ENCODE measurements at regions not wholly inside any gene's neighbourhood (a gene's known extent, or its start where the extent isn't known, plus 50 kb on each side); places are given as distances from the start of the nearest gene placed in this dataset.

DNA sequence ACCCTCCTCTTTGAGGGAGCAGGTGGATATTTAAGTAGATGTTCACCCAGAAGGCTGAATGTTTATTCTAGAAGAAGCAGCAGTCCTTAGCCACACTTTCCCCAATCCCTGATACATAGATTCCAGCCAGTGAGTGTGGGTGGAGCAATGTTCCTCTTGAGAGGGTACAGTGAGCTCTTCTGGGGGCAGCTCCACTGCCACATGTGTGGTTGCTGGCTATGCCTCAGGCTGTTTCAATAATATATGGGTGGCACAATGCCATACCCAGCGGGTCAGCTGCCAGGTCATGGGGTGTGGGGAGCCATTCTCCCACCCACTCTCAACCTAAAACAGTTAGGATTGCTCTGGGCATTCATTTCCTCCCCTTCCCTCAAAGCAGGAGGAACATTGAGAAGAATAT, 61.6 kb upstream of the DAB2 start:
- H3K9me3 ChIP-seq, result peaks cover 11 to 14% of the 10 kb centered on the region in 2 donors
- no peaks in the 10 kb centered on the region for H3K36me3 ChIP-seq
- WGBS, 2 donors (ENCODE audit: low coverage in 1 of 2), result 87% methylated on average over 1 of the region's 1 CpG; no CpG with 5 or more reads in 1 of the 2 donors
- in situ Hi-C loops (cut with MboI; ENCODE audit: low pct_ligation_motif_present in 1 of 4, low pct_unique_long_range_greater_than_20kb in 1 of 4, low sequenced_read_pairs in 3 of 4) (no loop called here), intact Hi-C loops (cut with DNase I; ENCODE audit: low total_unique reads) (no loop called here)
- H3K27ac ChIP-seq, result no peak overlapping the region
- TF ChIP-seq, protein P1, sequence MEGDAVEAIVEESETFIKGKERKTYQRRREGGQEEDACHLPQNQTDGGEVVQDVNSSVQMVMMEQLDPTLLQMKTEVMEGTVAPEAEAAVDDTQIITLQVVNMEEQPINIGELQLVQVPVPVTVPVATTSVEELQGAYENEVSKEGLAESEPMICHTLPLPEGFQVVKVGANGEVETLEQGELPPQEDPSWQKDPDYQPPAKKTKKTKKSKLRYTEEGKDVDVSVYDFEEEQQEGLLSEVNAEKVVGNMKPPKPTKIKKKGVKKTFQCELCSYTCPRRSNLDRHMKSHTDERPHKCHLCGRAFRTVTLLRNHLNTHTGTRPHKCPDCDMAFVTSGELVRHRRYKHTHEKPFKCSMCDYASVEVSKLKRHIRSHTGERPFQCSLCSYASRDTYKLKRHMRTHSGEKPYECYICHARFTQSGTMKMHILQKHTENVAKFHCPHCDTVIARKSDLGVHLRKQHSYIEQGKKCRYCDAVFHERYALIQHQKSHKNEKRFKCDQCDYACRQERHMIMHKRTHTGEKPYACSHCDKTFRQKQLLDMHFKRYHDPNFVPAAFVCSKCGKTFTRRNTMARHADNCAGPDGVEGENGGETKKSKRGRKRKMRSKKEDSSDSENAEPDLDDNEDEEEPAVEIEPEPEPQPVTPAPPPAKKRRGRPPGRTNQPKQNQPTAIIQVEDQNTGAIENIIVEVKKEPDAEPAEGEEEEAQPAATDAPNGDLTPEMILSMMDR (IDR thresholded peaks at IDR 0.05), result no peak
- TF ChIP-seq EP300 (IDR thresholded peaks at IDR 0.05; ENCODE audit: low read depth) (no peak), POLR2AphosphoS5 (IDR thresholded peaks at IDR 0.05) (no peak), POLR2A (IDR thresholded peaks at IDR 0.05) (no peak)
- peaks cover 0 to 12% (median 0%) of the 10 kb centered on the region in 4 donors for H3K4me1 ChIP-seq
- H3K4me3 ChIP-seq, result no peak overlapping the region
- DNase-seq, result no peak
- H3K27me3 ChIP-seq, result no peaks in the 10 kb centered on the region

DNA sequence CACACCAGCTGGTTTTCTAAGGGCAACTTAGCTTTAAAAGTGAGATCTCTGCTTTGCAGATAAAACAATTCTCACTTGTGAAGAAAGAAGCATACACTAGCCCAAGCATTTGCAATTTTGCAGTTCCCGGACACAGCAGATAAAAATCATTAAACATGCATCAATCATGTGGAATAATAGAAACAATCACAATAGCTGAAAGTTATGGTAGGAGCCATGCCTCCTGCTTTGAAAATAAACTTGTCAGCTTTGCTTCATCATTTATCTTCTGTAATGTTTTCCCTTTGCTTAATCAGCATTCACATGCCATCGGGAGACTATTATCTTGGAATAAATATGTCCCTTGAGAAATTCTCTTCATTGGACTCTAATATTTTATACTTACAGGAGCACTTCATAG, 60.3 kb upstream of the DAB2 start:
- peaks cover 0 to 3% of the 10 kb centered on the region in 2 donors for H3K9me3 ChIP-seq

DNA sequence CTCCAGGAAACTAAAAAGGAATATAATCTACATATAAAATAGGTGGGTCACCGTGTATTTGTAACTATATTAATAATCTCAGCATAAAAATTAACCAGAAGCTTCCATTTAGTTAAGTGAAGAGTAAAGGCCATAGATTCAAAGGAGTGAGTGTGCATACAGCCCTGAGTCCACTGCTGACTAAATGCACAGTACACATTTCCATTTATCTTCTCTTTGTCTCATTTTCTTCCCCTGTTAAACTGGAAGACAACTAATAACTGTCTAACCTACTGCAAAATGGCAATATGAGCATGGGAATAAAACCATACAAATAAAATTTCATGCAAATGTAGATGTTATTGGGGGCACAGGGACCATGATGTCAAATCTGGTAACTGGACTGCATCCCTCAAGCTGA, 59.9 kb upstream of the DAB2 start:
- no peaks in the 10 kb centered on the region for H3K9me3 ChIP-seq
- in situ Hi-C loops (cut with MboI; ENCODE audit: low pct_ligation_motif_present in 1 of 4, low pct_unique_long_range_greater_than_20kb in 1 of 4, low sequenced_read_pairs in 3 of 4) (no loop called here), intact Hi-C loops (cut with DNase I; ENCODE audit: low total_unique reads) (no loop called here)
- H3K4me1 ChIP-seq, result peaks cover 0 to 15% (median 0%) of the 10 kb centered on the region in 4 donors
- H3K27ac ChIP-seq, result no peak overlapping the region
- no peaks in the 10 kb centered on the region for H3K27me3 ChIP-seq
- DNase-seq, result no peak
- H3K36me3 ChIP-seq, result no peaks in the 10 kb centered on the region
- no peak overlapping the region for H3K4me3 ChIP-seq
- WGBS, 2 donors (ENCODE audit: low coverage in 1 of 2), result 13 to 36% methylated on average over 1 of the region's 1 CpG
- TF ChIP-seq EP300 (IDR thresholded peaks at IDR 0.05; ENCODE audit: low read depth) (no peak), POLR2AphosphoS5 (IDR thresholded peaks at IDR 0.05) (no peak), POLR2A (IDR thresholded peaks at IDR 0.05) (no peak)
- TF ChIP-seq, protein P1 (IDR thresholded peaks at IDR 0.05), result no peak

More for the DNA sequence above, 60.3 kb upstream of the DAB2 start:
- Histone ChIP-seq H3K27me3 (no peaks in the 10 kb centered on the region), H3K4me1 (peaks cover 0 to 12% (median 0%) of the 10 kb centered on the region in 4 donors), H3K36me3 (no peaks in the 10 kb centered on the region), H3K4me3 (no peak overlapping the region), H3K27ac (no peak overlapping the region)
- intact Hi-C loops (cut with DNase I; ENCODE audit: low total_unique reads), result no loop called here
- in situ Hi-C loops (cut with MboI; ENCODE audit: low pct_ligation_motif_present in 1 of 4, low pct_unique_long_range_greater_than_20kb in 1 of 4, low sequenced_read_pairs in 3 of 4), result no loop called here
- 70 to 86% methylated on average over 2 of the region's 2 CpGs for WGBS, 2 donors (ENCODE audit: low coverage in 1 of 2)
- DNase-seq, result no peak
- TF ChIP-seq EP300 (IDR thresholded peaks at IDR 0.05; ENCODE audit: low read depth), result no peak
- no peak for TF ChIP-seq POLR2AphosphoS5 (IDR thresholded peaks at IDR 0.05)
- no peak for TF ChIP-seq POLR2A (IDR thresholded peaks at IDR 0.05)
- TF ChIP-seq, protein P1 (IDR thresholded peaks at IDR 0.05), result no peak

DNA sequence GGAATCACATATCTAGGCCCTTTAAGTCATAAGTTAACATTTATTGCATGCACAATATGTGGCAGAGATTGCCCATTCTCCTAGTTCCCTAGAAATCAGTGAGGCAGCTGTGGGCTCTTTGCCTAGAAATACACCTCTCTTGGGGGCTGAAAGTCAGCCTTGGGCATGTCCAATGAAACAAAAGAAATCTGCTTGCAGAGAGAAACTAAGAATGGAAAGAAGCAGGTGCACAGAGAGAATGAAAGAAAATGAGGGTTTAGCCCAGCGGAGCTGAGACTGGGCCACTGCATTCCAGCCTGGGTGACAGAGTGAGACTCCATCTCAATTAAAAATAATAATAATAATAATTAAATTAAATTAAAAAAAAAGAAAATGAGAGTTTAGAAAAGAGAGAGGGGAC, 57.3 kb upstream of the DAB2 start:
- DNase-seq, result no peak
- 92 to 100% methylated on average over 1 of the region's 1 CpG for WGBS, 2 donors (ENCODE audit: low coverage in 1 of 2)
- in situ Hi-C loops (cut with MboI; ENCODE audit: low pct_ligation_motif_present in 1 of 4, low pct_unique_long_range_greater_than_20kb in 1 of 4, low sequenced_read_pairs in 3 of 4), result no loop called here
- no peak overlapping the region for H3K27ac ChIP-seq
- intact Hi-C loops (cut with DNase I; ENCODE audit: low total_unique reads), result no loop called here
- no peaks in the 10 kb centered on the region for H3K9me3 ChIP-seq
- peaks cover 0 to 17% (median 0%) of the 10 kb centered on the region in 4 donors for H3K4me1 ChIP-seq
- H3K36me3 ChIP-seq, result no peaks in the 10 kb centered on the region
- H3K4me3 ChIP-seq, result no peak overlapping the region
- H3K27me3 ChIP-seq, result no peaks in the 10 kb centered on the region
- TF ChIP-seq POLR2A (IDR thresholded peaks at IDR 0.05) (no peak), POLR2AphosphoS5 (IDR thresholded peaks at IDR 0.05) (no peak)

DNA sequence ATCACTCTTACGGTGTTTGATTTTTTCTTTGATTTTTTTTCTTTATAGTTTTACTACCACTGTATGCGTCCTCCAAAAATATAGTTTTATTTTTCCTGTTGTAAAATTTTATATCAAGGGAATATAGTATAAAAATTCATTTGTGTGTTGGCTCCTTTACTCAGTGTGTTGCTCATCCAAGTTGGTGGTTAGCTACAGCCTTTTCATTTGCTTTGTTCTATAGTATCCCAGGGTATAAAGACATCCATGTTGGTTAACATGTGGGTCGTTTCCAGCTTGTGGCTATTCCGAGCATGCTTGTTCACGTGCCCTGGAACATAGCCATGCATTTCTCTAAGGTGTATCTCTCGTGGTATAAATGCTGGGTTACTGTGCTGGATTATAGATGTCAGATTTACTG, 54.8 kb upstream of the DAB2 start:
- peaks cover 0 to 15% (median 0%) of the 10 kb centered on the region in 4 donors for H3K4me1 ChIP-seq
- 55 to 58% methylated on average over 6 of the region's 6 CpGs for WGBS, 2 donors (ENCODE audit: low coverage in 1 of 2)

More for the DNA sequence above, 54.8 kb upstream of the DAB2 start:
- Histone ChIP-seq H3K4me3 (no peak overlapping the region), H3K9me3 (no peaks in the 10 kb centered on the region), H3K27ac (peak overlapping the region in 1 of 4 donors; percentile 11), H3K27me3 (no peaks in the 10 kb centered on the region), H3K36me3 (no peaks in the 10 kb centered on the region)
- intact Hi-C loops (cut with DNase I; ENCODE audit: low total_unique reads), result no loop called here
- peak; percentile 33 for DNase-seq
- in situ Hi-C loops (cut with MboI; ENCODE audit: low pct_ligation_motif_present in 1 of 4, low pct_unique_long_range_greater_than_20kb in 1 of 4, low sequenced_read_pairs in 3 of 4), result no loop called here
- TF ChIP-seq POLR2A (IDR thresholded peaks at IDR 0.05) (no peak), EP300 (IDR thresholded peaks at IDR 0.05; ENCODE audit: low read depth) (no peak), POLR2AphosphoS5 (IDR thresholded peaks at IDR 0.05) (no peak)
- TF ChIP-seq, protein P1 (IDR thresholded peaks at IDR 0.05), result no peak

All from transverse colon (tissue), 4 donors.